Cardiac fibroblast (primary cell): ENCODE measurements at regions not wholly inside any gene's neighbourhood (a gene's known extent, or its start where the extent isn't known, plus 50 kb on each side); places are given as distances from the start of the nearest gene placed in this dataset.

Experiments
- DNase-seq, 2 donors: peaks; one replicate each; pipeline versions ENCODE4 v3.0.0 to v3.0.0-alpha.2; 2010; ENCODE audit warnings: low read depth in 2 of 2
- H3K4me3 ChIP-seq, 2 donors: replicated peaks in 1 of 2; 1 replicate in 1 of 2; 2 replicates in 1 of 2; pipeline ENCODE4 v1.5.1; 2011; ENCODE audit warnings: low read depth in 2 of 2, low read length in 2 of 2, mild to moderate bottlenecking in 2 of 2, moderate library complexity in 1 of 2
- CTCF ChIP-seq: IDR thresholded peaks from one replicate; pipeline ENCODE4 v1.5.1; 2011; ENCODE audit warnings: low read depth, mild to moderate bottlenecking, low read length, inconsistent platforms

GRCh38 chr3:118550122-118550521 lies 484.5 kb downstream of the IGSF11 start:
- no peak for DNase-seq
- H3K4me3 ChIP-seq: no peak overlapping the region
- TF ChIP-seq CTCF: no peak

- no peak overlapping the region for H3K4me3 ChIP-seq
- no peak for TF ChIP-seq CTCF
- no peak for DNase-seq
Observed at GRCh38 chr3:118550556-118550955, 484.1 kb downstream of the IGSF11 start.

- no peak for DNase-seq
- no peak overlapping the region for H3K4me3 ChIP-seq
- no peak for TF ChIP-seq CTCF
Observed at GRCh38 chr3:118554148-118554838, 480.4 kb downstream of the IGSF11 start.

GRCh38 chr3:118556983-118557382 lies 477.7 kb downstream of the IGSF11 start:
- DNase-seq: no peak
- no peak overlapping the region for H3K4me3 ChIP-seq
- no peak for TF ChIP-seq CTCF

- H3K4me3 ChIP-seq: no peak overlapping the region
- no peak for DNase-seq
- TF ChIP-seq CTCF: no peak
Observed at GRCh38 chr3:118557513-118557912, 477.1 kb downstream of the IGSF11 start.

- DNase-seq: no peak
- no peak overlapping the region for H3K4me3 ChIP-seq
- no peak for TF ChIP-seq CTCF
Observed at GRCh38 chr3:118559286-118559685, 475.4 kb downstream of the IGSF11 start.

GRCh38 chr3:118564800-118565199 lies 469.8 kb downstream of the IGSF11 start:
- no peak for DNase-seq
- TF ChIP-seq CTCF: no peak
- H3K4me3 ChIP-seq: no peak overlapping the region
